SHP77 (cell line): ENCODE measurements at regions not wholly inside any gene's neighbourhood (a gene's known extent, or its start where the extent isn't known, plus 50 kb on each side); places are given as distances from the start of the nearest gene placed in this dataset.
"Not testable (repeated sequence)": the region's sequence is repeated elsewhere in the genome, so short reads cannot be mapped to it uniquely, and the experiment has no call there.

Experiments
- DNase-seq, 2 experiments: peaks; one replicate each; lab custom pipeline; 2025; lab: John Stamatoyannopoulos, UW

DNA sequence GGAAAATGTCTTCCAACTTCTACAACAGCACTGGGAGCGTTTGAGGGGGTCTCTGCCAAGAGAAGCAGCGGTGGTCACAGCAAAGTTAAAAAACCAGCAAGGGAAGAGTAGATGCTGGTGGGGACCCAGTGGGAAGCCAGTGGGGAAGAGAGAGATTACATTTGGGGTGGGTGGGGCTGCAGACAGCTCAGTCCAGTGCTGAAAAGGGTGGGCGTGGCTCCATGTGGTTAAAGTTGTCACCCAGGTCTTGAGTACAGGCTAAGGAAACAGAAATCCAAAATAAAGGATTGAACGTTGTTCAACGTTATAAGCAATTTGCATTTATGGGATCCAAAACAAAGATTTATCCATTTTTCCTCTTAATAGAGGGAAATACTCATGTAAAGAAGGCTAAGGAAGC lies 106.3 kb upstream of the LY86 start:
- no peak for DNase-seq

DNA sequence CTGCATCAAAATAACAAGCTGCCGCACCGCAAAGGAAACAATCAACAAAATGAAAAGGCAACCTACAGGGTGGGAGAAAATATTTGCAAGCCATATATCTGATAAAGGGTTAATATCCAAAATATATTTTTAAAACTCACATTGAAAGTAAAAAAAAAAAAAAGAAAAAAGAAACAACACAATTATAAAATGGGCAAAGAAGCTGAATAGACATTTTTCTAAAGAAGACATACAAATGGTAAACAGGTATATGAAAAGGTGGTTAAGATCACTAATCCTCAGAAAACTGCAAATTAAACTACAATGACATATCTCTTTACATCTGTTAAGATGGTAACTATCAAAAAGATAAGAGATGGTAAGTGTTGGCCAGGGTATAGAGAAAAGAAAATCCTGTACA lies 105.4 kb upstream of the LY86 start:
- no peak for DNase-seq

DNA sequence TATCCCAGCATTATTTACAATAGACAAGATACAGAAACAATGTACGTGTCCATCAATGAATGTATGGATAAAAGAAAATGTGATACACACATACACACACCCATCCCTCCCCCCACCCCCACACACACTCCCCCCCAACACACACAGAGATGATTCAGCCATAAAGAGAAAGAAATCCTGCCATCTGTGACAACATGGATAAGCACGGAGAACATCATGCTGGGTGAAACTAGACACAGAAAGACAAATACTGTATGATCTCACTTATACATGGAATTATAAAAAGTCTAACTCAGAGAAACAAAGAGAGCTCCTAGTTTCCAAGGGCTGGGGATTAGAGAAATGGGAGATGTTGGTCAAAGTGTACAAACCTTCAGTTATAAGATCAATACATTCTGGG lies 104.8 kb upstream of the LY86 start:
- DNase-seq, result no peak

DNA sequence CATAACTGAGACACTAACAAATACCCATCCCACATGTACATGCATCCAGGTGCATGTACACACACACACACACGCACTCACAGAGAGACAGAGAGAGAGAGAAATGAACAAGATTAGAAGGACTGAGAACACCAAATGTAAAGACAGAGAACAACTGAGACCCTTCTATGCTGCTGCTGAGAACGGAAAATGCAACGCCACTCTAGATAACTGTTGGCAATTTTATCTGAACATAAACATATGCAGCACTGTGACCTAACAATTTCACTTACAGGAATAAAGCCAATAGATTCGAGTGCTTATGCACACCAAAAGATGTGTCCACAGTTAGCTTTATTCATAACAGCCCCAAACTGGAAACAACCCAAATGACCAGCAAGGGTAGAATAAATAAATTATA lies 103.8 kb upstream of the LY86 start:
- no peak for DNase-seq

DNA sequence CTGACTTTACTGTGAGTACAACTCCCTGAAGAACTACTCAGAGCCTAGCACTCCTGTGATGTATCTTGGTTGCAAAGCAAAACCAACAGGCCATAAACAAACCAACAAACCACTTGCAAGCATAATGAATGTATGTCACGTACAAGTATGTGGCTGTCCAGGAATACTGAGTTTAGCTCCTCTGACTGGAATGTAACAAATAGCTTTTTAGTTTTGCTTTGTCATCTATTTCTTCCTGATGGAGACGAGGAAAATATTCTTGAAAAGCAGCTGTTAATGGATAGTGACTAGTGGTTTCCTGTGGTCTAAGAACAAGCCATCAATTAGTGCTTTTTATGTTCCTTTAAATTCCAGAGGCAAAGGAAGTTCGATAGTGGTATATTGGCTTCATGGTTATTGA lies 101.9 kb upstream of the LY86 start:
- DNase-seq, result no peak

DNA sequence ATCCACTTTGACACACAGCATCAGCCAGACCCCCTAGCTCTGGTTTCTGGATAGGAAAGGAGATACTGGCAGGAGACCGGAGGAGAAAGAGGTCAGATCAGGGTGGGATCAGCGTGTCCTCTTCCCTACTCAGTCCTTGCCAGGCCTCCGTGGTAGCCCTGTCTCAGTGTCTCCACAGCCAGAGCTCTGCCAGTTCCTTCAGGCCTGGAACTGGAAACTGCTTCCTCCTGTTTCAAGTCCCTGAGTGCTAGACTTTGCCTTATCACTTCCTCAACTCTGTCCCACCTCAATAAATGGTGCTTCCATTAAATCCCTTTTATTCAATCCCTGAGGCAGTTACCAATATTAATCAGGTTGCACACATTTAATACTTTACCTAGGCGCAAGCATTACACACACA lies 96.8 kb upstream of the LY86 start:
- DNase-seq, result no peak

DNA sequence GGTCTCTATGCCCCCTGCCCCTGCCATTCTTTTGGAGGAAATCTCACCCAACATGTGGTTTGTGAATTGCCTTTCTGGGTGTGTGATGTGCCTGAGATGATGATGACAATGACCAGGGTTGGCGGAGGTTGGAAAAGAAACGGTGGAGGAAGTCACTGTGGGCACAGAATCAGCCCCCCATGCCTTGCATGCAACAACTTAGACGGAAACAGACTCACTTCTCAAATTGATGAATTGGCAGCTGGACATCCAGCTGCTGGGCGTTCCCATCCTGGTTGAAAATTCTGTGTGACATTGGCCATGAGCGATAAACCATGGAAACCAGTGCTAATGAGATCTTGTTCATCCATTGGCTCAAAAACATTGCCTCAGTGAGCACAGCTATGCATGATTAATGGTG lies 95.8 kb upstream of the LY86 start:
- DNase-seq, result no peak

DNA sequence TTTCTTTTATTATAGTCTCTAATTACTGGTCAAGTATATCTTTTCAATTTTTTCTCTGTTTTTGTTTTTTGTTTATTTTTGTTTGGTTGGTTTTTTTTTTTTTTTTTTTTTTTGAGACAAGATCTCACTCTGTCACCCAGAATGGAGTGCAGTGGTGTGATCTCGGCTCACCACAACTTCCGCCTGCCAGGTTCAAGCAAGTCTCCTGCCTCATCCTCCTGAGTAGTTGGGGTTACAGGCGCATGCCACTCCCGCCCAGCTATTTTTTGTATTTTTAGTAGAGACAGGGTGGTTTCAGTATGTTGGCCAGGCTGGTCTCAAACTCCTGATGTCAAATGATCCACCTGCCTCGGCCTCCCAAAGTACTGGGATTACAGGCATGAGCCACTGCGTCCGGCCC lies 94.4 kb upstream of the LY86 start:
- DNase-seq, result not testable (repeated sequence)

DNA sequence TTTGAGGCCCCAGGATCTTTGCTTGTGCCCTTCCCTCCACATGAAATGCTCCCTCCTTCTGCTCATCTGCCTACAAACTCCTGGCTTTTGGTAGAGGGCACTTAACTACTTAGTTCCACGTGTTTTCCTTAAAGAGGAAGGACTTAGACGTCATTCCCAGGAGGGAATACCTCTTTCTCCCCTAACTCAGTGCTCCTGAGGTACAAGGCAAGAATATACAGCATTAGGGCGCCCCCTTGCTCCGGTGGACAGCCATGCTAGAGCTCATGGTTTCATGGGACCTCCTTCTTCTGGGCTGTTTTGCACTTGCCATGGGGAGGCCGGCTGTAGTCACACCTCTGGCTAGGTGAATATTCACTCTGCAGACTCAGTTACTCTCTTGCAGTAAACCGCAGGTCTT lies 93.8 kb upstream of the LY86 start:
- peak; percentile 4 to 56 for DNase-seq

DNA sequence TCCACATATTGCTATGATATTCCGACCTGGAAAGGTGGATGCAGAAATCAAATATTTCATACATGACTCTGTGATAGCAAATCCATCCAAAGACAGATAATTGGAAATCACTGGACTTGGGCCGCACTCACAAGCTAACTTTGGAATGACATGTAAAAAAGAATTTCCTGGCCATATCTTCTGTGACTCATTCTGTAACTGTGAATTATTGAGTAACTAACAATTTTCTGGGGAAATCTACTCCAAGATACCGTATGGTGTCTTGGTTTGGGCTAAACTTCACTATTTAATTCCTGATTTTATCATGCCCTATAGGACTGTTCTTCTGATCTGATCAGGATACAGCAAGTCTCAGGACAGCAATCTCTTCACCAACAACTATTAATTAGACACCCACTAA lies 92.7 kb upstream of the LY86 start:
- no peak for DNase-seq

DNA sequence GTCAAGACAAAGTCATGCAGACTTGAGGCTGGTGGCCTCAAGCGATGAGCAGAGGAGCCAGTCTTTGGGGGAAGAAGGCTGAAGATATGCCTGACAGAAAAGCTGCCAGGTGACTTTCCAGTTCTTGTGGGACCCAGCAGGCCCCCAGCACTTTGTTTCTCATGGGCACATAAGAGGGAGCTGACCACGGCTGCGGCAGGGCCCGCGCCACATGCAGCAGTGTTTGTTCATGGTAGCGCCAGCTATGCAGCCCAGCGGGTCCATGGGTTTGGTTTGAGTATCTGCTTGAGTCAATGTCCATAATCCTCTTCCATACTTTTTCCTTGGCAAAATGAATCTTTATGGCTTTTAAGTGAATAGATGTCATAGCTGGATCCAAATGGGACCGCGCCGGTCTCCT lies 91.0 kb upstream of the LY86 start:
- DNase-seq, result no peak

DNA sequence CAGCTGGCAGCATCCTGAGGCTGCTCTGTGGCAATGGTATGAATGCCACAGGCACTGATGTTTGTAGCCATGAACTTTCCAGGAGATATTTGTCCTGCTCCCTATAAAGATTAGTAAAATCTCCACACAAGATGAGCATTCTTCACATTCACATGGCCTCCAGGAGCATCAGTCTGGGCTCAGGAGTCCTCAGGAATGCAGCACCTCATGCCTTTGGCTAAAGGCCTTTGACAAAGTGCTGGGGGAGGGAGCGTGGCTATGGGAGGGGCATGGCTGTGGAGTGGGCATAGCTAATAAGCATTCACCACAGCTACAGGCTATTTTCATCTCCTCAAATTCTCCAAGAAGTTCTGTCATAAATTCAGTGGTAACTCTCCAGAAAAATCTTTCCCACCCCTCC lies 90.5 kb upstream of the LY86 start:
- no peak for DNase-seq

DNA sequence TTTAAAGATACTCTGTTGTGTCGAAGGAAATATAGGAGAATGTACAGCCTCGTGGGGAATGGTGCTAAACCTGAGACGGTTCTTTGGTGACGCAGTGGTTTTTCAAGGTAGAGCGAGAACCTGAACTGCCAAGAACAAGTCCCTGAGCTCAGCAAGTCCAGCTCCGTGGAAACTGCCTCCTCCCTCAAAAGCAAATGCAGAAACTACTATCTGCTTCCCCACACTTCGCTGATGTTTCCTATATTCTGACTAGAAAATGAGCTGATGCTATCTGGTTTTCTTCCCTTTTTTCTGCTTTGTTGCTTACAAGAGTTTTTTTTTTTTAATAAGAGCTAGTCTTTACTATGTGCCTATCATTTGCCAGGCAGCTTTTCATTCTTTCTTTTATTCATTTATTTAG lies 85.3 kb upstream of the LY86 start:
- no peak for DNase-seq

DNA sequence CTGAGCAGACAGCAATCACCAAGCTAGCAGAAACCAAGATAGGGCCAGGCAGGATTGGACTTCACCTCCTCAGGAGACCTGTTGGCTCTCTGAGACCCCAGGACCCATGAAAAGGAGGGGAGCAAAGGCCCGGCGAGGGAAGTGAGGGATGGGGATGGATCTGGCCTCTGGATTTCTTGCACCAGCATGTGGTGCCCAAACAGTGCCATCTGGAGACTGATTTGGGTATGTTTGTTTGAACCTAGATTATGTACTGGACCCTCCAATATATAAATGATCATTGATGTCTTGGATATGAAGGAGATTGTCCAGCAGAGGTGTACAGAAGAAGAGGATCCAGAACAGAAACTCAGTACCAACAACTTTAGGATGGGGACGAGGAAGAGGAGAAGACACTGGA lies 83.4 kb upstream of the LY86 start:
- no peak for DNase-seq

DNA sequence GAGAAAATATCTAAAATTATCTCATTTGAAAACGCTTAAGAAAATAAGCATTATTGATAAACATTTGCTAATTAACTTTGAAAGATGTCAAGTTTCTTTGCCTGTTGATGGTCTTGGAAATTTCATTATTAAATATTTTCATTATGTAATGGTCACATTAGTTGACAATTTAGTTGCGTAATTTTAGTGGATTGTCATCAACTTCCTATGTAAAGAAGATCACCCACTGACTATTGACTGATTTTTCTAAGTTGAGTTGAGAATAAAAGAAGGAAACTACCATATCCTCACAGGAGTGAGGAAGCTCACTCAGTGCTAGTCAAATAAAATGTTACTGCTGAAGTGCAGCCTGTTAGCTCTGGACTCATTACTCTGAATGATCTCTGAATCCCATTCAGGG lies 79.9 kb upstream of the LY86 start:
- no peak for DNase-seq

DNA sequence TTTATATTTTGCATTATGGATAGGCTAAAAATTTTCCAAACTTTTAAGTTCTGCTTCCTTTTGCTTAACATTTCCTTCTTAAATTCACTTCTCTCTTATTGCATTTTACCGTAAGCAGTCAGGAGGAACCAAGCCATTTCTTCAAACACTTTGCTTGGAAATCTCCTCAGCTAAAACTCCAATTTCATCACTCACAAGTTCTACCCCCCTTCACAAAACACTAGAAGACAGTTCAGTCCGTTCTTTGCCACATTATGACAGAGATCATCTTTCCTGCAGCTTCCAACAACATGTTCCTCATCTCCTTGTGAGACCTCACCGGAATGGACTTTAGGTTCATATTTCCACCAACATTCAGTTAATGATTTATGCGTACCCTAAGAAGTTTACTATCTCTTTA lies 79.2 kb upstream of the LY86 start:
- DNase-seq, result no peak

DNA sequence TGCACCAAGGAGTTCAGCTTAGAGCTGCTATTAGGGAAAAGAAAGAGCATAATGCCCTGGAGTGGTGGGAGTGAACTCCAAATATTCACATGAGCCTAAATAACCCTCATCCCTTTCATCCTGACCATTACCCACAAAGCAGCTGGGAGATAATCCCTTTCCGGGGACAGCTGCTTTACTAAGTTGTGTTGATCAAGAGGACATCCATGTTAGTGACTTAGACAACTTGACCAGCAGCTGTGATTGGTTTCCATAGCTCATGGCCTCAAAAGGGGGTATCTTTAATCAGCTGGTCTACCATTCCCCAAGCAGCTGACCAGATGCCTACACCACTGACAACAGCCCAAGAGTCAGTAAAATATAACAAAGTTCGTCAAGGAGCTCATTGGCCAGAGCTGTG lies 75.8 kb upstream of the LY86 start:
- no peak for DNase-seq

DNA sequence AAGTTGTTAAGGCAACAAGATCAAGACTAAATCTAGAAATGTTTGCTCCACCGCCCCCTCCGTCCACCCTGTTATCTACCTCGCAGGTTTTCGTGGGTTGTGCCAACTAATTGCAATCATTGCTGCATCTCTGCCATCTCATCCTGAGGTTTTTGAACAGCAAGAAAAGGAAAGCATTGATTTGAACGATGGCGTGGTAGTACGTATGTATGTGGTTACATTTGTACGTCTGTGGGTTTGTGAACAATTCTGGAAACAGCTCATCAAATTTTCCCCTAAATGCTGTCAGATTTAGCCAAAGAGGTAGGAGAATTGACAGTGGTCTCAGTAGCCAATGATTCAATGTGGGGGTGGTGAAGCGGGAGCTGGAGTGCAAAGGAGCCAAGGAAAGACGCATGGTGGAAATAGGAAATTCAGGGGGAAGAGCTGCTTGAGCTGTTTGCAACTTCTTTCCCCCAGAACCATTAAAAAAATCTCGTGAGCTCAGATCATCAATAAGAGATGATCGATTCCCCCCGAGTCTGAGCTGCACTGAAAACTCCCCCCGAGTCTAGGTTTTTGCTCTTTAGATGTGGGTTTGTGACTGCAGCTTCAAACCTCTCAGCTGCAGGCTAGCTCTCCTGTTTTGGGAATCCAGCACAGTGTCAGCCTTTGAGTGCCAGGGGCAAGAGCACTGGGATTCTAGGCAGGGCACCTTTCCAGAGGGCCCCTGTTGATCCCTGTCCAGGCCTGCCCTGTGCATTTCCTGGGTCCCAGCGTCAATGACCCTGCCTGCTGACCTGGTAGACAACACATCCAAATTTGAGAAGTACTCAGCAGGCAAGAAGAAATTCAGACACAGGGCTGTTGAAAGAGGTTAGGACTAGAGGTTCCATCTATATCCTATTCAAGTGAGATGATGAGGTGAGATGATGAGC lies 72.6 kb upstream of the LY86 start:
- DNase-seq, result no peak

DNA sequence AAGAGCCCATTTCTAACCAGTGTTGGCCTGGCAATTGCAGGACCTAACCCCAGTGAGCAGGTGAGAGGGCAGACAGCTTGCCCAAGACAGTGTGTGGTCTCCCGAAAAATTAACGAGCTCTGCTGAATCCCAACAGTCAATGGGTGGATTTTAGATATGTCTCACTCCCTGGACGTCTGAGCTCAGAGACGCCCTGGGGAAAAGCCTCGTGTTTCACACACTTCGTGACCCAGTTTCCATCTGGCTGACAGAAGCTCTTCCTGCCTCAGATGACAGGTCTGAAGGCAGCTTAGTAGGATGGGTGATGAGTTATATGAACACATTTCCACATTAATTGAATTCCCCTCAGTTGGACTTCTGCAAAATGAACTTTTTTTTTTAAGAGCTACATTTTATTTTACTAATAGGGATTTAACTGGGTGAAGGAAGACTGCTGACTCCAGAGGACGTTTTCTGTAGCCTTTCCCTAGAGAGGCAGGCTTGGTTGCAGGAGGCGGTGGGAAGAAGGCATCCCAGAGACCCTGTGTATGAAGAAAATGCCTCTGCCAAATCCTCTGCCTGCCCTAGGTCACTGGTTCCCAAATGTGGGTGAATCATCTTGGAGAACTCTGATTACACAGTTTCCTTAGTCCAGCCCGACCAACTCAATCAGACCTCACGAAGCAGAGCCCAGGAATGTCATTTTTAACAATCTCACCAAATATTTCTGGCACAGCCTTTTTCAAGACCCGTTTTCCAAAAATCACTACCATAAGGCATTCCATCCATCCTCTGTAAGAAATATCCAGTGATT lies 71.7 kb upstream of the LY86 start:
- no peak for DNase-seq

DNA sequence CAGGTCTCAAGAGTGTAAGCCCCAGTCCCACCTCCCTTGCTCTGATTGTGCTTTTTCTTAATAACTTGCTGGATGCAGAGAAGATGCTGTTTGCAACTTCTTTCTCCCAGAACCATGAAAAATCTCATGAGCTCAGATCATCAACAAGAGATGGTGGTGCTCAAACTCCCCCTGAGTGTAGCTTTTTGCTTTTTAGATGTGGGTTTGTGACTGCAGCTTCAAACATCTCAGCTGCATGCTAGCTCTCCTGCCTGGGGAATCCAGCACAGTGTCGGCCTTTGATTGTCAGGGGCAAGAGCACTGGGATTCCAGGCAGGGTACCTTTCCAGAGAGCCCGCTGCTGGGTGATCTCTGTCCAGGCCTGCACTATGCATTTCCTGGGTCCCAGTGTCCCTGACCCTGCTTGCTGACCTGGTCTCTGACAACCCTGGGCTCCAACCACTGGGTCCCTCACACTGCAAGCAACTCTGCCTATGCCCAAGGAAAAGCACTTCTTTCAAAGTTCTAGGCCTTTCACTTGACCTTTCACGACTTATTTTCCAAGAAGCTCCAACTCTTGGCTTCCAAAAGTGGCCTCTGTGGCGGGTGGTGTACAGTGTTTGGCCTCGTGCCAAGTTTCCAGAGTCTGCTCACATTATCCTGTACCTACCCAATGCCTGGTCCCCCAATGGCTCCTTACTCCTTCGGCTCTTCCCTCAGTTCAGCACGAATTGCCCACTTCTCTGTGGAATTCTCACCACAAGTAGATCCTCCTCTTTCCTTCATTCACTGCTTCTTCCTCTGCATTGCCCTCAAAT lies 69.7 kb upstream of the LY86 start:
- no peak for DNase-seq

DNA sequence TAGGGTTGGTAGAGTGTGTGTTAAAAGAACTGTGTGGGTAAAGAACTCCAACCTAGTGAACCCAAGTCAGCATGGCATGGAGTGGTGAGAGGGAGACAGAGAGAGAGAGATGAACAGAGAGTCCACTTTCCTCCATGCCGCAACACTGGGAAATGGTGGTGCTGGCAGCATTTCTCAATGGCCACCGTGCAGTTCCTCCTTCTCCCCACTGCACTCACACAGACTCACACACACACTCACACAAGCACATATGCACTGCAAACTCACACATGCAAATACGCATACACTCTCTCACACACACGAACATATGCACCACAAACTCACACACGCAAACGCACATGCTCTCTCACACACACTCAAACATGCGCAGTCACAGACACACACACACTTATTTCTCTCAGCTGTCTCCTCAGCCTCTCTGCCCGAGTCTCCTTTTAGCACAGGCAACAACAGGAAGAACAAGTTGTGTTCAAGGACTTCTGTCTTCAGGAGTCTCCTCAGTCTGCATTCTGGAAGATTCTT lies 66.5 kb upstream of the LY86 start:
- DNase-seq, result no peak

DNA sequence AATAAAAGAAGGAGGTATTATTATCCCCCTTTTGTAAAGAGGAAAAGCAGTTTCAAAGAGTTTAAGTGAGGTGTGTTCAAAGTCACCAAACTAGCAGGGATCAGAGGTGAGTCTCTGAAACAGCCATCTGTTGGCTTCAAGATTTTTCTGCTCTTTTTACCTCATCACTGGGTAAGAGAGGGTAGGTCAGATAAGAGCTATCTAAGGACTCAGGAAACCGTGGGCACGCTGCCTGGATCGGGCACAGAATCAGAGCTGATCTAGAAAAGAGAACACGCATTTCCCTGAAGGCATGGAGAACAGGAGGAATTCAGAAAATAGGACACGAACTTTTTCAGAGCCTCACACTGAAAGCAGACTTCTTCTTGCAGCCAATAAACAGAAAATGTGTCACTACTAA lies 65.8 kb upstream of the LY86 start:
- DNase-seq, result no peak
